LNCaP clone FGC (cell line): ENCODE measurements at regions not wholly inside any gene's neighbourhood (a gene's known extent, or its start where the extent isn't known, plus 50 kb on each side); places are given as distances from the start of the nearest gene placed in this dataset.
"Not testable (repeated sequence)": the region's sequence is repeated elsewhere in the genome, so short reads cannot be mapped to it uniquely, and the experiment has no call there.

Experiments
- DNase-seq: peaks from one replicate; pipeline ENCODE4 v3.0.0-alpha.2; 2011; ENCODE audit warnings: low read depth
- H3K4me3 ChIP-seq: 2 replicates; pipeline ENCODE4 v1.5.1; 2011; ENCODE audit warnings: mild to moderate bottlenecking, low read depth, low read length, control low read depth
- TF ChIP-seq, protein P1 (sequence below): IDR thresholded peaks from 2 replicates; pipeline ENCODE4 v1.5.1; 2012; ENCODE audit warnings: mild to moderate bottlenecking; ENCODE audit not compliant: control insufficient read depth, insufficient read depth; ENCODE audit errors: extremely low read depth

- H3K4me3 ChIP-seq = no peak overlapping the region
- no peak for DNase-seq
- TF ChIP-seq, protein P1, sequence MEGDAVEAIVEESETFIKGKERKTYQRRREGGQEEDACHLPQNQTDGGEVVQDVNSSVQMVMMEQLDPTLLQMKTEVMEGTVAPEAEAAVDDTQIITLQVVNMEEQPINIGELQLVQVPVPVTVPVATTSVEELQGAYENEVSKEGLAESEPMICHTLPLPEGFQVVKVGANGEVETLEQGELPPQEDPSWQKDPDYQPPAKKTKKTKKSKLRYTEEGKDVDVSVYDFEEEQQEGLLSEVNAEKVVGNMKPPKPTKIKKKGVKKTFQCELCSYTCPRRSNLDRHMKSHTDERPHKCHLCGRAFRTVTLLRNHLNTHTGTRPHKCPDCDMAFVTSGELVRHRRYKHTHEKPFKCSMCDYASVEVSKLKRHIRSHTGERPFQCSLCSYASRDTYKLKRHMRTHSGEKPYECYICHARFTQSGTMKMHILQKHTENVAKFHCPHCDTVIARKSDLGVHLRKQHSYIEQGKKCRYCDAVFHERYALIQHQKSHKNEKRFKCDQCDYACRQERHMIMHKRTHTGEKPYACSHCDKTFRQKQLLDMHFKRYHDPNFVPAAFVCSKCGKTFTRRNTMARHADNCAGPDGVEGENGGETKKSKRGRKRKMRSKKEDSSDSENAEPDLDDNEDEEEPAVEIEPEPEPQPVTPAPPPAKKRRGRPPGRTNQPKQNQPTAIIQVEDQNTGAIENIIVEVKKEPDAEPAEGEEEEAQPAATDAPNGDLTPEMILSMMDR = no peak
Measured at GRCh38 chr2:224151680-224152310, 112.7 kb upstream of the SERPINE2 start.

GRCh38 chr2:224151161-224151560 is 112.1 kb upstream of the SERPINE2 start:
- no peak for DNase-seq
- no peak overlapping the region for H3K4me3 ChIP-seq
- TF ChIP-seq, protein P1 = no peak

DNA sequence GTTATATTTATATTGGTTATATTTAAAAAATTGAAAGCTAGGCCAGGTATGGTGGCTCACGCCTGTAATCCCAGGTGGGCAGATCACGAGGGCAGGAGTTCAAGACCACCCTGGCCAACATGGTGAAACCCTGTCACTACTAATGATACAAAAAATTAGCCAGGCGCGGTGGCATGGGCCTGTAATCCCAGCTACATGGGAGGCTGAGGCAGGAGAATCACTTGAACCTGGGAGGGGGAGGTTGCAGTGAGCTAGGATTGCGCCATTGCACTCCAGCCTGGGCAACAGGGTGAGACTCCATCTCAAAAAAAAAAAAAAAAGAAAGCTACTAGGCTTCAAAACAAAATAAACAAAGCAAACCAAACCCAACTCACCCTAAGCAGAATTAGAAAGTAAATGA is 109.0 kb upstream of the SERPINE2 start:
- DNase-seq, H3K4me3 ChIP-seq: not testable (repeated sequence)

GRCh38 chr2:224147174-224147573 is 108.1 kb upstream of the SERPINE2 start:
- H3K4me3 ChIP-seq = no peak overlapping the region
- DNase-seq = no peak
- TF ChIP-seq, protein P1 = no peak

DNA sequence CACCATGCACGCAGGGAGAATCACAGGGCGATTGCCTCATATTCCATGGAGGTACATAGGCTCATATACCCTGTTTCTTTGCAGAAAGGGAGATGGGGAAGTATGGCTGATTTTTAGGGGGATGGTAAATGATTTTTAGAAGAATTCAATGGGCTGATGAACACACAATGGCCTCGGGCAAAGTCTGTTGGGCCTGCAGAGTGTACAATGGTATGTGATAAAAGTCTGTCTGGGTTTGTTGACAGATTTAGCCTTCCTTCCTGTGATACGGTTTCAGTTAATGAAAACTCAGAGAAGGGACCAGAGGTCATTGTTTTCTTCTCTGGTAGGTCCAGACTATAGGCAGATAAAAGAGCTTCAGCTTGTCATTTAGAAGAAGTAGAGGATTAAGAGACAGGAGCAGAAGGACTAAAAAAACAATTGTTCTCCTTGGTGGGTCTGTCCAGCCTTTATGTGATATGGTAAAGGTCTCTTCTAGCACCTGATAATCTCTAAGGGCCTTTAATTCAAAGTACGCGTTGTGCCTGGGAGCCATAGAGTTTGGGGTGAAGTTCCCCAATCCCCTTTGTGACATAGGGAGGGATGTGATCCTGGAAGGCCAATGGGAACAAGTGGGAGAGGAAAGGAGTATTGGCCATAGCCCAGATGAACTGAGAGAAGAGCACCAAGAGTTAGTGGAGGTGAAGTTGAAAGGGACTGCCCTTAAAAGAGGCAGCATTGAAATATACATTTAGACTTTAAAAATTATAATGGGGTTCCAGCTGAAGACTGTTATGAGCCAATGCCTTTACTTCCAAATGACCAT is 107.5 kb upstream of the SERPINE2 start:
- H3K4me3 ChIP-seq = no peak overlapping the region
- TF ChIP-seq, protein P1 = no peak
- DNase-seq = no peak

DNA sequence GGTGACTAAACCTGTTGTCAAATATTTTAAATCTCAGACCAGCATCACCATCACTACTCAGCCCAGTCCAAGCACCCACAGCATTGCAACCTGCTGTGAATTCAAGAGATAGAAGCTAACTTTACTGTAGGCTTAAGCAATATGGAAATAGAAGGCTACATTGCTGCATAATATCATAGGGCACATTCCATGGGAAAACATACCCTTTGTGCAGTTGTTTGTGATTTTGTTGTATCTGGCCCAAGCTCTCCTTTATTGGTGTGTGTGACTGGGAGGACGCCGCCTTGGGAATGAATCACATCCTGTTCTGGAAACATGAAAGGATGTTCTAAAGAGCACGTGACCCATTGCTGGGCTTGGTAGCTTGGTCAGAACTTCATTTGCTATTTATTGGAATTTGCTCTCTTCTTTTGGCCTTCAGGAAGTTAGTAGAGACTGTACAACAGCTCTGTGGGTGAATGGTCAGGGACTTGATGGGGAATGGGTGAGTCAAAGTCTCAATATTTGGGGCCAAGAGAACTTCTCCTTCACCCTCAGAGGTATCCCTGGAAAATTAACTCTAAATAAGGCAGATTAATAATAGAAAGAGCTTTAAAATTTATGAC is 106.8 kb upstream of the SERPINE2 start:
- H3K4me3 ChIP-seq = no peak overlapping the region
- no peak for DNase-seq
- TF ChIP-seq, protein P1 = no peak

GRCh38 chr2:224143526-224143925 is 104.4 kb upstream of the SERPINE2 start:
- no peak for DNase-seq
- no peak overlapping the region for H3K4me3 ChIP-seq
- TF ChIP-seq, protein P1 = no peak
